A549 (cell line): ENCODE measurements at regions not wholly inside any gene's neighbourhood (a gene's known extent, or its start where the extent isn't known, plus 50 kb on each side); places are given as distances from the start of the nearest gene placed in this dataset.

Experiments
- GATA3 ChIP-seq: IDR thresholded peaks from 2 replicates; pipeline ENCODE4 v1.6.1; 2012; ENCODE audit warnings: borderline replicate concordance
- TF ChIP-seq, protein P1 (sequence below): fragments of >200 bp; sonication (Bioruptor Twin); formaldehyde crosslinking; IDR thresholded peaks from 3 replicates; pipeline ENCODE4 v1.5.1; 2016

GRCh38 chr1:47513393-47513792 lies 75.5 kb downstream of the FOXD2 start:
- no peak for TF ChIP-seq GATA3
- TF ChIP-seq, protein P1, sequence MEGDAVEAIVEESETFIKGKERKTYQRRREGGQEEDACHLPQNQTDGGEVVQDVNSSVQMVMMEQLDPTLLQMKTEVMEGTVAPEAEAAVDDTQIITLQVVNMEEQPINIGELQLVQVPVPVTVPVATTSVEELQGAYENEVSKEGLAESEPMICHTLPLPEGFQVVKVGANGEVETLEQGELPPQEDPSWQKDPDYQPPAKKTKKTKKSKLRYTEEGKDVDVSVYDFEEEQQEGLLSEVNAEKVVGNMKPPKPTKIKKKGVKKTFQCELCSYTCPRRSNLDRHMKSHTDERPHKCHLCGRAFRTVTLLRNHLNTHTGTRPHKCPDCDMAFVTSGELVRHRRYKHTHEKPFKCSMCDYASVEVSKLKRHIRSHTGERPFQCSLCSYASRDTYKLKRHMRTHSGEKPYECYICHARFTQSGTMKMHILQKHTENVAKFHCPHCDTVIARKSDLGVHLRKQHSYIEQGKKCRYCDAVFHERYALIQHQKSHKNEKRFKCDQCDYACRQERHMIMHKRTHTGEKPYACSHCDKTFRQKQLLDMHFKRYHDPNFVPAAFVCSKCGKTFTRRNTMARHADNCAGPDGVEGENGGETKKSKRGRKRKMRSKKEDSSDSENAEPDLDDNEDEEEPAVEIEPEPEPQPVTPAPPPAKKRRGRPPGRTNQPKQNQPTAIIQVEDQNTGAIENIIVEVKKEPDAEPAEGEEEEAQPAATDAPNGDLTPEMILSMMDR, result no peak
